HG03354 (cell line): ENCODE measurements at regions not wholly inside any gene's neighbourhood (a gene's known extent, or its start where the extent isn't known, plus 50 kb on each side); places are given as distances from the start of the nearest gene placed in this dataset.

ENCODE experiments used
- ATAC-seq: cut with Tn5 transposase; IDR thresholded peaks from one replicate; pipeline ENCODE4 v1.9.1; 2021; ENCODE audit warnings: mild to moderate bottlenecking; ENCODE audit not compliant: unreplicated experiment, poor library complexity, severe bottlenecking

DNA sequence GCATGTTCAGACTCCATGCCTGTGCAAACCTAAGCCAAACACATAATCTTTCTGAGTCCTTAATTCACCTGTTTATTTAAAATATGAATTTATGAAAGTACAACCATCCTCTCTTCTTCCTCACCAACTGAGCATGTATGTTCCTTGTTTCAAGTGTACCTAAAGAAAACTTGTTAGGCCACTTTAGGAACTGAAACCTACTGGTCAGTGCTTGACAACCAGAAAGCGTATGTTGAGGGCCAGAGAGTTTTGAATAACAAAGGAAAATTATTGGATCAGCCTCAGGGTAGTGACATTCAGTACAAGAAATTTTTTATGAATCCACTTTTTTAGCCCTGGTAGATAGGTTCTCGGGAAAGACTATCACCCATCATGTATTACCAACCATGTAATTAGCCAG, 847.6 kb upstream of the CELF4 start:
- no peak for ATAC-seq

DNA sequence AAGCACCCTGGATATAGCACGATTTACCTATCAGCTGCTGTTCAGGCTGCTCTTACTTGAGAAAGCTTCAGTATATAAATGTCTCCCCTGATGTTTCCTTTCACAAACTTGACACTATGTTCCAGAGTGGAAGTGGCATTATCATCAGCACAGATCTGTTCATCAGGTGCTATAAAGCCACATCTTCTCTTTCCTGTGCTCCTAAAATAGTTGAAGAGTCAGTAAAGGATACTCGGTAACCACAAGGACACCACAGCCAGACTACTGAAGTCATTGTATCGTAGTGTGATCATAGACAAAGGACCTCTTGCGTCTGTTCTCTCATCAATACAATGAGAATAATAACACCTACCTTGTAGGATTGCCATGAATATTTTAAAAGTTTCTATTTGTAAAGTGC, 841.0 kb upstream of the CELF4 start:
- no peak for ATAC-seq

DNA sequence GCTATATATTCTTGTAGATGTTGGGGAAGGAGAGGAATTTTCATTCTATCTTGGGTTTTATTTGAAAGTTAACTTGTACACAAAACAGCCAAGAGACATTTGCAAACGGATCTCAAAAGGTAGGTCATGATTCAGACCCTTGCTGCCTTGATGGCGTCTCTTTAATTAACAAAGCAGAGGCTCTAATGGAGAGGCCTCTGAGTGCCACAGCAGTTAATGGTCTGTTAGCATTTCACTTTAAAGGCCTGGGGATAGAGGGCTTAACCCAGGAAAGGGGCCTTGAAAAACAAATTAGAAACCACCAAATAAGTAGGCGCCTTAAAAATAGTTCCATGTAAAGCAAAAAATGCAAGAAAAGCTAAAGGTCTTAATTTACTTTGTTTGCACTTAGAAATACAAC, 836.9 kb upstream of the CELF4 start:
- no peak for ATAC-seq

- ATAC-seq: no peak
These were observed 831.5 kb upstream of the CELF4 start for GRCh38 chr18:38397094-38397493.

- ATAC-seq: no peak
These were observed 820.5 kb upstream of the CELF4 start for GRCh38 chr18:38386146-38386545.

DNA sequence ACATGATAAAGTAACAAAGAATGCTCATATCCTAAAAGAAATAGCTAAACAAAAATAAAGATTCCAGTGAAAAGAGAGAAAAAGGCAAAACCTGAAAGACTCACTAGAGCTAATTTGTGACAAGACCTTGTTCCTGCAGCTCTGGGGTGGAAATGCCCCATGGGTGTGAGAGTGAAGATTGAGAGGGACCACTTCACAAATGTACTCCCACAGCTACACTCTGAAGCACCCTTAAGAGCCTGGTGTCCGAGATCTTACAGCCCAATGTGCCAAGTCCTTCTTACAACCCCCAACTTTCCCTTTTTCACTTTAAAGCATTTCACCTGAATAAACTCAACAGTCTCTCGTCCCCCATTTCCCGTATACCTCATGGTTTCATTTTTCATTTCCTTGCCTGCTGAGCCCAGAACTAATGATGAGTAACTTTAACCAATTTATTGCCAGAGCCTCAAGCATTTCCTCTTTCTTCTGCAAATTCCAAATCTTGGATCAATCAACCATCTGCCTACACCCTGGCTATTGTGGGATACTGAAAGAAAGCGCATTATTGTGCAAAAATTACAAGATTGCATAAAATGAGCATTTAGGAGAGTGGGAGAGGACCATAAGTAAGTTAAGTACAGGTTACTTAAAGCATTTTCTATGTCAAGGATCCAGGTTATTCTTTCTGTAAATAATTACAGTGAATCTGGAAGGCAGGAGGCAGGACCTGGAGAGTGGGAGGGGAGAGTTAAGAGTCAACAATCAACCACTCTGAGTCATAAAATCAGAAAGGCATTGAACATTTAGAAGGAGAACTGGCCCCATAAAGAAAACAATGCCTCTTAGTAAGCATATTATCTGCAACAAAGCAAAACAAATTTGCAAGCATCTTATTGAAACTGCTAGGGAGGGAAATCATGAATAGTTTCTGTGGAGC, 804.4 kb upstream of the CELF4 start:
- no peak for ATAC-seq

DNA sequence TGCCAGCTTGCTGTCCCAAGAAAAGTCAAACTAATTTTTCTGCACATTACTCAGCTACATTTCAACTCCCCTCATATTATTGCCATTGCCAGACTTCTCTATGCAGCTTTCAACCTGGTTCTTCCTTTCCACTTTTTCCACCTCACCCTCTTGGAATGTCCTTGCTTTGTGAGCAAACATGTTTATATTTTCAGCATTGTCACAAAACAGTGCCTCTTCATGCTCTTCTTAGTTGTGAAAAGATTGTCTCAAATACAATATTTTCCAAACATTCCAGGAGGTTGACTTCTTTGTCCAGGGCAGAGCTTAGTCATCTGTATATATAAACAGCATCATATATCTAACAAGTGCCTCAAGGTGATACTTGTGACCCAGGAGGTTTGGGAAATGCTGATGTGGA, 803.3 kb upstream of the CELF4 start:
- no peak for ATAC-seq

DNA sequence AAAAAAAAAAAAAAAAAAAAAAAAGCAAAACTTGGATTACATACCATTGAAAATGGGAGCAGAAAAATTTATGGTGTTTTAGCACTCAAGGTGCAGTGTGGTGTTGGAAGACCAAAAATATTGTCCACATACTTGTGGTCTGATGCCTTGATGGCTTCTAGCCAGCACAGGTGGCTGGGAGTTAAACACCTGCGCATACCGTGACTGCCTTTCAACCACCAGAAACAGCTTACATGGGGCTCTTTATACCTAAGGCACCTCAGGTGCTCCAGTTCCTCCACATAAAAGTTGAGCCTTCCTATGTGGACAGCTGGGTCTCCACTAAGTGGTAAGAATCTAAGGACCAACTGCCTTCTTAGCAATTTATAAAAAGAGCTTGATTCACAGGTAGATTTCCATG, 802.6 kb upstream of the CELF4 start:
- ATAC-seq: no peak

- no peak for ATAC-seq
These were observed 801.9 kb upstream of the CELF4 start for GRCh38 chr18:38367473-38367872.

GRCh38 chr18:38362286-38362792, 796.7 kb upstream of the CELF4 start:
- ATAC-seq: no peak

DNA sequence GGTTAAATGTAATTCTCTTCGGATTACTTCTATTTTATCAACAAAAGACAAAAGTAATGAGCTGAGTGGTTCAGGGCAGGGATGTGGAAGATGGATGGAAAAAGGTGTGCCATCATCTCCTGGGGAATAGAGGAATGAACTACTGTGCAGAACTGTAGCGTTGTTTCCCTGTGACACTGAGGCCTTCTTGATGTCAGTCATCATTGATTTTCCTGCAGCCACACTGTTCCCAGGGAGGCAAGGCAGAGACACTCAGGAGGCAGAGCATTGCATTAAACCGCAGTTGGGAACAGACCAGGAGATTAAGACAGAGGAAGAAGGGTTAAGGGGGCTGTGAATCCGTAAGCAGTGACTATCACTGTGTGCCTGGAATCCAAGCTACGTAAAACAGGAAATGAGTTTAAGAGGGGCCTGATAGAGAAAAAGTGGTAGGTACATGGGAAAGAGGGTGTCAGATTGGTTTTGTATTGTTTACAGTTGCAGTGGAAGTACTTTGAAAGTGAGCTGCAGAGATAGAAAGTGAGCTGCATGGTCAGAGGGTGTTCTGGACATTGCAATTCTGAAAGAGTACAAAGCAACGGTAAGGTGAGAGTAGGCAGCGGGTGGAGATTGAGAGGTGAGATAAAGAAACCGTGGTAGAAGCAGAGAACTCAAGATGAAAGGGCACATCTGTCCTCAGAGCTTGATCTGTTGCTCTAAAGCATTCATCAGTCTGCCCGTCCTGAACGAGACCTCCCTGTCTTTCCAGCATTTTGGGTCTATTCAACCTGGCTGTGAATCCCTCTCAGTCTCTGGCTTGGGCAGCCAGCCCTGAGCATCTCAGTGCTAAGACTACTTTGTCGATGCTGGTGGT, 793.4 kb upstream of the CELF4 start:
- no peak for ATAC-seq

DNA sequence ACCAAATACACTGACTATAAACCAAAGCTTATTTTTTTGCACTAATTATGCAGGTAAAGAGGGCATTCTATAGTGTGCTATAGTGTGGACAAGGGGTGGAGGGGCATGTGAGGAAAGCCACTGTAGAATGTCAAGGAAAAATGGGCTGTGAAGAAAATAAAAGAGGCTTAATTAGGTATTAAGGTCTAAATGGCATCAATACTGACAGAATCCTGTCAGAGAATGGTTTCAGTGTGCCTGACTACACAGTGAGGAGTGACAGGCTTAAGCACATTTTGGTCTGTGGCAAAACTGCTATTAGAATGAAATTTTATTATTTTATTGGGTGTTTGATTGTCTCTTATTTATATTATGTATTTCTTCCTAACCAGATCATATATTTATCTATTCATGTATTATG, 787.6 kb upstream of the CELF4 start:
- ATAC-seq: no peak

DNA sequence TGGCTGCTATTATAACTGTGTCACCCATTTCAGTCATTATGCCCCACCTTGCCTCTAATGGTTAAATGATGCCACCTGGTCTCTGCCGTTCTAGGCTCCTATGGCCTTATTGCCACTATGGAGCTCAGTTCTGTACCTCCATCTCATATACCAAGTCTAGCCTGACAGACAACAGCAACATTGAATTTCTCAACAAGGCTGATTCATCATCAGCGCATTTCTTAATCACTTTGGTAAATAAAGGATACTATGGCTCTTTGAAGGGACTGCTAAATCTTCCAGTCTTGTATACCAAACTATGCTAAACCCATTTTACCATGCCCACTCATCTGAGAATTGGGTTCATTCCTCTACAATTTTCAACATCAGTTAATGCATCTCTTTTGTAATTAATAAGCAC, 784.5 kb upstream of the CELF4 start:
- no peak for ATAC-seq

DNA sequence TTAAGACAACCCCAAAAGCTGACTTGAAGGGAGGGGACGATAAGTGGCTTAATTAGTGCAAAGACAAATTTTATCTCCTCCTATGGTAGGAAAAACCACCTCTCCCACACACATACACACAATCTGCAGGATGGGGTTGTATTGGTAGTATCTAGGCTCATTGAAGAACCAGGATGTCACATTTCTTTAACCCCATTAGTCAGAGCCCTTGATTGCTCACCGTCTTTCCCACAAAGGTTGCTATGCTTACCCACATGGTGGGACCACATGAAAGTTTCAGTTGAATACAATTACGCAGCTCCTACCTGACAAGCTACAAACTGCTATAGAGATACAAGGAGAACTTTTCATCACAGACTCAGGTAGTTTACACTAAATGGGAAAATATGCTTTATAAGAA, 765.0 kb upstream of the CELF4 start:
- no peak for ATAC-seq

GRCh38 chr18:38329145-38329544, 763.5 kb upstream of the CELF4 start:
- no peak for ATAC-seq

DNA sequence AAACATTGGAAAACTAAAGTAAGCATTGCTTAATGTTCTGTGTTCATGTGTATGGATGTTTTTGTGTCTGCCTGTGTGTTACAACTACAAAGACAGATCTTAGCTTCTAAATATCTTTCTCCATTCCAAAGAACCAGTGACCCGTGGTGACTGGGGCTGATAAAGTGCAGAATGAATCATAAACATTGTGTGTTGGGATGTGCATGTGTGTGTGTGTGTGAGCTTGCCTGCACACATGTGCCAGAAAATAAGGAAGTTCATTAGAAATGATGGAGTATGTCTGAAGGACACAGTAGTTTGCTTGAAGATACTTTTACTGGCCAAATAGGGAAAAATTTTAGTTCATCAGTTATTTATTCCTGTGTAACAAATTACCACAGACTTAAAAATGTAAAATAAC, 756.6 kb upstream of the CELF4 start:
- no peak for ATAC-seq

- ATAC-seq: no peak
These were observed 755.7 kb upstream of the CELF4 start for GRCh38 chr18:38321262-38321661.

DNA sequence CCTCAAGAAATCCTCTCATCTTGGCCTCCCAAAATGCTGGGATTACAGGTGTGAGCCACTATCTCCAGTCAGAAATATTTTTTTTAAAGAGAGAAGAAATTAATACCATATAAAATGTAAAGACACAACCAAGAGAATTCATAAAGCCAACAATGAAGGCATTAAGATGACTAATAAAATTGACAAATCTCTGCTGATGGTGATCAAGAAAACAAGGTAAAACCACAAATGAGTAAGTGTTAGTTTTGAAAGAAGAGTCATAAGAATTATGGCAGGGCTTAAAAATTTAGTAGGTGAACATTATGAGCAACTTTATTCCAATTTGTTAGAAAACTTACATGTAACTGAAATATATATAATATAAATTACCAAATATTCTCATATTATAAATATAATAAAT, 752.8 kb upstream of the CELF4 start:
- no peak for ATAC-seq

- no peak for ATAC-seq
These were observed 748.2 kb upstream of the CELF4 start for GRCh38 chr18:38313831-38314230.

GRCh38 chr18:38312532-38312931, 746.9 kb upstream of the CELF4 start:
- no peak for ATAC-seq

DNA sequence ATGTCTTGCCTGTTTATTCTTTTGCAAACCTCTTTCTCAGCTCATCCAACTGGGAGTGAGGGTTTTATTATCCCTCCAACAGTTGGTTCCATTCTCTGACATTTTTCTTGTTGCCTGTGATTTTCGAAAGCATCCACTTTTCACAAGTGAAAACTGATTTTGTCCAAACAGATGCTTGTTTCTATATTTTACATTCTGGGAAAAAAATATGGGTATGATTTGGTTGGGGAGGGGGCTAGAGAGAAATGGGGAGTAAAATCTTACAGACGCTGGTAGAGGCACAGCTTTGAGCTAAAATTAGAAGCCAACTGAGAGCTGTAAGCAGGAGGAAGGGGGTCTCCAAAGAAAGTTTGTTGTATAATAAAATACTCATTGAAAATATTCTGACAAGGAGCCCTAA, 745.3 kb upstream of the CELF4 start:
- ATAC-seq: no peak
